Esophagus squamous epithelium (tissue), 5 donors: ENCODE measurements at regions not wholly inside any gene's neighbourhood (a gene's known extent, or its start where the extent isn't known, plus 50 kb on each side); places are given as distances from the start of the nearest gene placed in this dataset.

Source experiments
- DNase-seq: peaks from one replicate; lab custom pipeline; 2025; lab: John Stamatoyannopoulos, UW
- H3K27ac ChIP-seq, 4 donors: fragments of 200-600 bp; sonication (generic); one replicate each; pipeline ENCODE4 v1.5.1; 2016 to 2019; ENCODE audit warnings: mild to moderate bottlenecking in 1 of 4
- H3K27me3 ChIP-seq, 4 donors: fragments of 200-600 bp; sonication (generic); 1 replicate in 3 of 4; 2 replicates in 1 of 4; pipeline versions ENCODE4 v1.5.1 to v1.6.0; 2017 to 2021; ENCODE audit warnings: antibody characterized with exemption in 1 of 4
- H3K36me3 ChIP-seq, 3 donors: fragments of 200-600 bp; sonication (generic); one replicate each; pipeline ENCODE4 v1.5.1; 2016 to 2019
- H3K4me1 ChIP-seq, 3 donors: fragments of 200-600 bp; sonication (generic); one replicate each; pipeline ENCODE4 v1.5.1; 2017 to 2019
- H3K4me3 ChIP-seq, 4 donors: fragments of 200-600 bp; sonication (generic); 1 replicate in 3 of 4; 2 replicates in 1 of 4; pipeline ENCODE4 v1.5.1; 2016 to 2019; ENCODE audit warnings: mild to moderate bottlenecking in 2 of 4, moderate library complexity in 1 of 4
- H3K9me3 ChIP-seq, 3 donors: fragments of 200-600 bp; sonication (generic); one replicate each; pipeline ENCODE4 v1.5.1; 2016 to 2019
- CTCF ChIP-seq, 6 experiments: fragments of 450-650 bp in 4 of 6; fragments of 200-600 bp in 2 of 6; sonication (generic) in 2 of 6; IDR thresholded peaks; one replicate each; pipeline ENCODE4 v1.5.1; 2016 to 2019; ENCODE audit warnings: antibody characterized with exemption in 6 of 6, mild to moderate bottlenecking in 4 of 6, moderate library complexity in 4 of 6
- POLR2A ChIP-seq, 4 donors: fragments of 450-650 bp; IDR thresholded peaks; one replicate each; pipeline ENCODE4 v1.6.1; 2017; ENCODE audit warnings: antibody characterized with exemption in 4 of 4, mild to moderate bottlenecking in 4 of 4, moderate library complexity in 3 of 4
- WGBS, 2 donors: methylation state at CpG; one replicate each; pipeline ENCODE4 v1.1.5; 2018; 5-methylcytosine and 5-hydroxymethylcytosine counted together
- intact Hi-C: fragments of 100-400 bp; cut with DNase I; formaldehyde crosslinking; loops from one replicate; pipeline ENCODE4 v1.15.0; 2022
- donor health status: DM: yes; HTN: yes; CAD: no.

DNA sequence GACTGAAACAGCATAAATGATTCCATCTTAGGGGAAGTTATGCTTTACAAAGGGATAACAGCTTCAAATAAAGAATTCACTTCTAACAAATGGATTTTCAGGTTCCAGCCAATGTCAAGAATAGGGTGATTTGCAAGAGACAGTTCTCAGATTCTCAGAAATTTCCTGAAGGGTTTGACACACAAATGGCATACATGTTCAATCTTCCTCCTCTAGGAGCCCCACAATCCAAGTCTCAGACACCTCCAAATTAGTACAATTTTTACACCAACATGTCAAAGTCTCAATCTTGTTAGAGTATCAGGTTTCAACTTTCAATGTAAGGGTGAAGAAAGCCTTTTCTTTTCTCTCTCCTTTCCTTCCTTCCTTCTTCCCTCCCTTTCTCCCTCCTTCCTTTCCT, 996.6 kb downstream of the TLE1 start:
- Histone ChIP-seq H3K4me3 (no peak overlapping the region), H3K9me3 (no peaks in the 10 kb centered on the region), H3K36me3 (no peaks in the 10 kb centered on the region), H3K4me1 (no peaks in the 10 kb centered on the region), H3K27ac (no peak overlapping the region), H3K27me3 (no peaks in the 10 kb centered on the region)
- TF ChIP-seq POLR2A (IDR thresholded peaks at IDR 0.05) (no peak), CTCF (IDR thresholded peaks at IDR 0.05) (no peak)
- no peak for DNase-seq
- intact Hi-C loops = no loop called here

- Histone ChIP-seq H3K4me1 (no peaks in the 10 kb centered on the region), H3K27me3 (no peaks in the 10 kb centered on the region), H3K4me3 (no peak overlapping the region), H3K36me3 (no peaks in the 10 kb centered on the region), H3K9me3 (no peaks in the 10 kb centered on the region), H3K27ac (no peak overlapping the region)
- no peak for DNase-seq
- no peak for TF ChIP-seq CTCF (IDR thresholded peaks at IDR 0.05)
- TF ChIP-seq POLR2A (IDR thresholded peaks at IDR 0.05) = no peak
- intact Hi-C loops = no loop called here
Measured at GRCh38 chr9:80691229-80691628, 998.1 kb downstream of the TLE1 start.

- Histone ChIP-seq H3K36me3 (no peaks in the 10 kb centered on the region), H3K9me3 (no peaks in the 10 kb centered on the region), H3K27me3 (no peaks in the 10 kb centered on the region), H3K27ac (no peak overlapping the region), H3K4me3 (no peak overlapping the region), H3K4me1 (no peaks in the 10 kb centered on the region)
- intact Hi-C loops = no loop called here
- DNase-seq = no peak
- WGBS, 2 donors = 34 to 70% methylated on average over 4 to 5 of the region's 6 CpGs
- no peak for TF ChIP-seq CTCF (IDR thresholded peaks at IDR 0.05)
- TF ChIP-seq POLR2A (IDR thresholded peaks at IDR 0.05) = no peak
Measured at GRCh38 chr9:80690349-80690939, 998.9 kb downstream of the TLE1 start.

GRCh38 chr9:80679916-80680315, 1009.4 kb downstream of the TLE1 start:
- no peak for TF ChIP-seq POLR2A (IDR thresholded peaks at IDR 0.05)
- TF ChIP-seq CTCF (IDR thresholded peaks at IDR 0.05) = no peak
- DNase-seq = no peak
- intact Hi-C loops = no loop called here
- no peaks in the 10 kb centered on the region for H3K9me3 ChIP-seq
- H3K4me1 ChIP-seq = no peaks in the 10 kb centered on the region
- no peak overlapping the region for H3K4me3 ChIP-seq
- H3K27me3 ChIP-seq = no peaks in the 10 kb centered on the region
- no peaks in the 10 kb centered on the region for H3K36me3 ChIP-seq
- no peak overlapping the region for H3K27ac ChIP-seq

DNA sequence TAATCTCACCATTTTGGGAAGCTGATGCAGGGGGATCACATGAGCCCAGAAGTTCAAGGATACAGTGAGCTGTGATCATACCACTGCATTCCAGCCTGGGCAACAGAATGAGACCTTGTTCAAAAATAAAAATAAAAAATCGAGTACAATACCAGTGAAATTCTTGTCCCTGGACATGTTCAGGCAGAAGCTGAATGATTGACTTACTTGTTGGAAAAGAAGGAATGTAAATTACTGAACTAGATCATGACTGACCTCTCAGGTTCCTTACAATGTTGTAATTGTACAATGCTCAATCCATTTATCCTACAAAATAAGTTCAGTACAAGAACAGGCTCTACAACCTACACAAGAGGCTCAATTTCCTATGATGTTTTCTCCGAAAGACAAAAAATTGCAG, 1010.4 kb downstream of the TLE1 start:
- no peak for TF ChIP-seq POLR2A (IDR thresholded peaks at IDR 0.05)
- no peak for TF ChIP-seq CTCF (IDR thresholded peaks at IDR 0.05)
- intact Hi-C loops = no loop called here
- no peak overlapping the region for H3K4me3 ChIP-seq
- no peaks in the 10 kb centered on the region for H3K27me3 ChIP-seq
- DNase-seq = no peak
- H3K36me3 ChIP-seq = no peaks in the 10 kb centered on the region
- H3K27ac ChIP-seq = no peak overlapping the region
- H3K9me3 ChIP-seq = no peaks in the 10 kb centered on the region
- WGBS, 2 donors = 65 to 66% methylated on average over 2 of the region's 2 CpGs
- H3K4me1 ChIP-seq = no peaks in the 10 kb centered on the region
